Smooth muscle cell of the brain vasculature (primary cell): ENCODE measurements at regions not wholly inside any gene's neighbourhood (a gene's known extent, or its start where the extent isn't known, plus 50 kb on each side); places are given as distances from the start of the nearest gene placed in this dataset.

Experiments used
- DNase-seq: peaks from one replicate; pipeline ENCODE4 v3.0.0-alpha.2; 2012; ENCODE audit warnings: low read depth, low spot score

DNA sequence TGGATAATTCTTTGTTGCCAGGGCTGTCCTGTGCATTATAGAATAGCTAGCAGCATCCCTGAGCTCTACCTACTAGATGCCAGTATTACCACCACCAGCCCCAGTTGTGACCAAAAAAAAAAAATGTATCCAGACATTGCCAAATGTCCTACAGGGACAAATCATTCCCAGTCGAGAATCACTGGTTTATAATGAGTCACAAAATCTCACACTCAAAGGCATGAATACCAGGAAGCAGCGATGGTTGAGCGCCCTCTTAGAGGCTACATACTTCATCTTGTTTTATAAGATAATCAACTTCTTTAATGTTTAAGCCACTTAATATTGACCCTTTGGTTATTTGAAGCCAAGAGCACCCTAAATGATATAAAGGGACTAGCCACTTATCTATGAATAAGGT, 297.3 kb downstream of the DHX15 start:
- no peak for DNase-seq

DNA sequence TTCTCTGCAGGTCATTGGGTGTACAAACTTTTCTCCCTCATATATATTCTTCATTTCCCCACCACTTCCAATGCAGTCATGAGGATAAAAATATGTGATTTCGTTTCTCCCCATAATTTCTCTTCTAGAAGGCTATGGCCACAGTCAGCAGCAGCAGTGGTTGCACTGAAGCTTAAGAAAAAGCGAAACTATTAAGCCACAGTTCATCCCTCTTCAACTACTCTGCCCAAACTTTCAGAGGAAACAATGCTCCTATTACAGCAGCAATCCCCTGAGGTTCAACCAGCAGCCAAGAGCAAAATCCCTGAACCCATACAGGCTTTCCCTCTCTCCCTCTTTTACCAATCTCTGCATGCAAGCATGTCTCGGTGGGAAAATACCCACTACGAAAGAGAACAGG, 298.6 kb downstream of the DHX15 start:
- no peak for DNase-seq

DNA sequence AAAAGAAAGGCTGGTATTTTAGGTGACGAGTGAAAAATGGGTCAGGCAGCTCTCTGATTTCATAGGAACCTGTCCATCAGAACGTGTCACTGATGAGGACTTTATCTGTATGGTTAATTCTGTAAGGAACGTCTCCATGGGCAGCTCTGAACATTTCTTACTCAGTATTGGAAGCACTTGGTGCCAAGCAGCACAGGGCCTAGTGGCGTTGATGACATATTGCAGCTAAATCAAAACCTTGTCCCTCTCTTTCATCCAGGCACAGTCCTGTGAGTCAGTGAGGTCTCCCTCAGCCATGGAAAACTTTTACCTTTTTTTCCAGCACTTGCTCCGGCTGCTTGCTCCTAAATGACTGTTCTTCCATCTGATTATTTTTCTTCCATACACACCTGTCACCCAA, 301.9 kb downstream of the DHX15 start:
- DNase-seq, result no peak

DNA sequence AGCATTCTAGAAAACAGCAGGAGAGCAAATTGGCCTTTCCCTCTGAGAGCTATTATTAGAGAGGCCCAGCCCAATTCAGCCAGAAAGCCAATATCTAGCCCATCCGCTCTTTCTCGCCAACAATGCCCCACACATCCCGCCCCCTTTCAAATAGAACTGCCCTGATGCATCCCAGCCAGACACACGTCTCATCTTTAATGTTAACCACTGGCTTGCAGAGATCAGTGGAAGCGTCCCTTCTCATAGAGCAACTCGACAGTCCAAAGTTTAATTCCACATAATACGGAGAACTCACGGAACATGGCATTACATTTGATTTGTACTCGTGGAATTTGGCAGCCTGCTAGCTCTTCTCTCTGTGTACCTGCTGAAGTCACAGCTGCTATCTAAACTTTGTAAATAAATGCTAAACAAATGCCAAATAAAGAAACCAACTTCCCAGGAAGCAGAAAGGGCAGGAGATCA, 304.4 kb downstream of the DHX15 start:
- DNase-seq, result no peak

DNA sequence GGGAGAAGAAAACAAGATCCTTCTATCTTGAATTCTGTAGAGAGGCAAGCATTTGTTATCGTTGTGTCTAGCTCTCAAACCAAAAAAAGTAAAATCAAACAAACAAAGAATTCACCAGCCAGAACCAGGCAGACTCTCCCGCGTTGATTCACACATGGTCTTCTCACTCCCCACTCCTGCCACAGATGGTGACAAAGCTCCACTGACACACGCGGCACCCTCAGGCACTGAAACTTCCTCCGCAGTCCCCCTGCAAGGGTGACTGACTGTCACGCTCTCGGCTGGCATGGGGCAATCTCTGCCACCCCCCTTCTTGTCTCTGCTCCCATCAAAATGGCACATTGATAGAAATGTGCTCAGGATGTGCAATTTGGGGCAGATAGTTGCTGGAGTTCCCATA, 304.9 kb downstream of the DHX15 start:
- DNase-seq, result no peak

DNA sequence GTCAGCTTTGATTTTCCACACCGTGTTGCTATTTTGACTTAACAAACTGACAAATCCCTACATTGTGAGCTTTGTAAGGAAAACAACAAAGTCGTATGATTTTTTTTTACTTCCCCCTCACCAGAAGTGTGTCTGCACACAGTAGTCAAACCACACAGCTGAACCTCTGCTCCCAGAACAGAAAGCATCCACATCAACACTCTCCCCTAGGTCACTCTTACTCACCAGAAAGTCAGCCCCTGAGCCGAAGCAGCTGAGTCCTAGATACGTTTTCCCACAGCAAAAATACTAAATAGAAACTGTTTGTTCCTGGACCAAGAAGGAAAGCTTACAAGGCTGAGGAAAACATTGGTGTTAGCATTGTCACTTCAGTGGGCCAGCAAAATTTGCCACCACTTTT, 305.7 kb downstream of the DHX15 start:
- DNase-seq, result peak; percentile 4

DNA sequence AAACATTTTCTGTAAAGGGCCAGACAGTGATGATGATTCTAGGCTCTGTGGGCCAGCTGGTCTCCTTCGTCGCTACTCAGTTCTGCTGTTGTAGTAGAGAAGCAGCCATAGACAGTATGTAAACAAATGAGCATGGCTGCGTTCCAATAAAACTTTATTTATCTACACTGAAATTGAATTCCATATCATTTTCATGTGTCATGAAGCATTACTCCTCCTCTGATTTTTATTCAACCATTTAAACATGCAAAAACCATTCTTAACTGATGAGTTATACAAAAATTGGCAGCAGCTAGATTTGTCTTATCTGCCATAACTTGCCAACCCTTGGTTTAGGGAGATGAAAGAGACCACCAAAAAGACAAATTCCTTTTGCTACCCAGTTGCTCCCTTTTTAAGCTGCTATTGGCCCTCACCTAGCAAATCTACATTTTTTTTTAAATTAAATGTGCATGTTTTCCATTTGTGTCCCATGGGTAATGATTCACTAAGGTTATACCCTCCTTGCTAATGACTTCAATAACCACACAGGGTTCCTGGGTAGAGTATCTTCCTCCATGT, 309.9 kb downstream of the DHX15 start:
- DNase-seq, result no peak

DNA sequence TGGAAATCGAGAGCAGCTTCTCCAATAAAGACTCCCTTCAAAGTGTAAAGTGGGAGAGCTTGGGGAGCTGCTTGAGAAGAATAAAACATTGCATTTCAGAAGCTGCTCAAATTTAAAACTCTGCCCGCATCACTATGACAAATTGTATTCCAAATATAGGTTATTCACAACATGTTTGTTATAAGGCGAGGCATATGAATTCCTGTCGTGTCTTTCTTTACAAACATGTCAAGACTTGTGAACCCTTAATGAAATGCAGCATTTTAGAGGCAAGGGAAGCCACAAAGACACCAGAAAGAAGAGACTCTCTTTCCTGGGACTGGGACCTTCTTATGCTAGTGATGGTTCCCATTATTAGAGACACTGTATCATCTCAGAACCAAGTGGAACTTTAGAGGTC, 311.2 kb downstream of the DHX15 start:
- DNase-seq, result no peak

DNA sequence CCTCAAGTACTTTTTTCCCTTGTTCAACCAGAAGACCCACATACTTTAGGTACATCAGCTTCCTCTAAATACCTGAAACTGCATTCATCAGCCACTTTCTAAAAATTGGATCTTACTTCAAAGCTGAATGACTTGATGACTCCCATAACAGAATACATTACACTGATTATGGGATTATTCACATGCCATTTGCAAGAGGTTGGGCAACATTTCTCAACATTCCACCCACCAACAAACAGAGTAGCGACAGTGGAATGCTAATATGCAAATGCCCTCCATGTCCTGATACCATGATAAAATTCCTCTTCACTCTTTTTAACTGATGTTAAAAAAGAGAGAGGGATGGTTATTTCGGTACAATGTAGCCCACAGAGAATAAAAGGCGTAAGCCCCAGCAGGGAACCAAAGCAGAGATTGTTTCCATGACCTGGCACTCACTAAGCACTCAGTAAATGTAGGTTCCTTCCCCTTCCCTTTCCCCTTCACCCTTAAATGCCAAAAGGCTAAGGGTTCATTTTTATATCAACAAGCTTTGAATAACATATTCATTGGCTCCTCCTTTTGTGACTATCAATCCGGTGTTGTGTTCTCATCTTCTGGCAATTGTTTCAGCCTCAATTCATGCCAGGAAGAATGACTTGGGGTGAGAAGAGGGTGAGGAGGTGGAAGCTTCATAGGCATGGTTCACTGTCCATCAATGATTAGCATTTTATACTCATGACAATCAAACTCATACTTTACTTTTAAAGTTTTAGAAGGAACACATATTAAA, 317.2 kb downstream of the DHX15 start:
- no peak for DNase-seq

DNA sequence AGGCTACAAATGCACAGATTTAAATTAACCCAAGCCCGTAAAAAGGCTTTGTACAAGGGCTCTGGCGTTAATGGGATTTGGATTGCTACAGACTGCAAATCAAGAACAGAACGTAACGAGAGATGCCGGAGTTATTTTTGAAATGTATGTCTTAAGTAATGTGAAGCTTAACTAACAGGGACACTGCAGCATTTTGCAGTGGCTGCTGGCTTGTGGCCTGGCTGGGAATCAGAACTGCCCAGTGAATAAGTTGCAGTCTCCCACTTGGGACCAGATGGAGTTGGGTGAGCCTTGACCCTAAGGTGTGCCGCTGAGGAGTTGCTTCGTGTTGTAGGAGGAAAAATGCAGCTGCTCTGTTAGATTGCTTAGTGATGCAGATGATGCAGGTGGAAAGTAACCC, 318.4 kb downstream of the DHX15 start:
- DNase-seq, result no peak

DNA sequence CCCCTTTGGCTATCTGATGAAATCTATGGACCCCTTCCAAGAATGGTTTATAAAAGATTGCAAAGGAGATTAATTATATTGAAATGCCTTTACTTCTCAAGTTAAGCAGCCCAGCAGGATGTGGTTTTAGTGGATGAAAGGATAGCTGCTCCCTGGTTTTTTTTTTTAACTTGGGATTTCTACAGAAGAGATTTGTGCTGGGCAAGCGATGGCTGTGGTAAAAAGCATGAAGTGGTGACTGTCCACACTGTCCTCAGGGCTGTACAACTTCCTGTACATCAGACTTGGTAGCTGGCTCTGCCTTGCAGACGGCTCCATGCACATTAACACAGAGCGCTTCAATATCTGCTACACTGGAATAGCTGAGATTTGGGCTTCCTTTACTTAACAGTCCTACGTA, 321.7 kb downstream of the DHX15 start:
- DNase-seq, result no peak

DNA sequence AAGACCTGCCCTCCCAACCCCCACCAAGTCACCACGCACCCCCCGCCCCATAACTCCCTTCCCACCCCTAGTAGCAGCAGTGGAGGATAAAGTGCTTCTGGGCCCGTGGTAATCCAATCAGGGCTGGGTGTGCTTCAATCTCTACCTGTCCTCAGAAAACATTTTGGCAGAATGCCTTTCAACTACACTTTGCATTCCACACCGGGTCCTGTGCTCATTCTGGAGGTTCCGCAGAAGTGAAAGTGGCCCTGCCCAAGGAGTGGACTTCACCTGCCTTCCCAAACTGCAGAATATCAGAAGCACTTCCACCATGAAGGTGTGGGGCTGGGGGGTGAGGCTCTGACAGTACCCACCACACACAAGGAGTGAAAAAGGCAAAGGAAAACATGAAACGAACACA, 322.3 kb downstream of the DHX15 start:
- DNase-seq, result no peak

DNA sequence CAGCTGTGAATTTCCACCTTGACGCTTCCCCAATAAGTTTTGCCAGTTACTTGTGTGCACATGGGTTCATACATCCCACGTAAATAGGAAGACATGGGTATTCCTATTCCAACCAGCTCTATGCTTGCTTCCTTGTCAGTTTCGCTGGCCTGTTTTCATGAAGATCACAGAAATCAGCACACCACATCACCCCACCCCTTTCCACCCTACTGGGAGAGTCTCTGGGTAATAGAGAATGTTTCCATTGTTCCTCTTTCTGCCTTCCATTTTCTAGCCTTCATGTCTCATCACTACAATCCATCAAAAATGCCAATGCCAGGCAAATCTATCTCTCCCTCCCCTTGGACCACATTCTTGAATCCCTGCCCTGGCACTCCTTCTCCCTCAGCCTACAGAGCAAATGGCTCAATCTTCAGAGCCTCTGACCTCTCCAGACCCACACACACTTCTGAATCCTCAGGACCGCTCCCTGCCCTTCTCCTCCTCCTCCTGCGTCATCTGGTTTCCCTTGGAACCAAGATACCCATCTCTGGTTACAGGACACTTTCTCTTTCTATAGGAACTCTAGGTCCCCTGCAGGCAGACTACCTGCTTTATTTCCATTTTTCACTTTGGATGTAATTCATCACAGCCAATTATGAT, 323.3 kb downstream of the DHX15 start:
- DNase-seq, result no peak

DNA sequence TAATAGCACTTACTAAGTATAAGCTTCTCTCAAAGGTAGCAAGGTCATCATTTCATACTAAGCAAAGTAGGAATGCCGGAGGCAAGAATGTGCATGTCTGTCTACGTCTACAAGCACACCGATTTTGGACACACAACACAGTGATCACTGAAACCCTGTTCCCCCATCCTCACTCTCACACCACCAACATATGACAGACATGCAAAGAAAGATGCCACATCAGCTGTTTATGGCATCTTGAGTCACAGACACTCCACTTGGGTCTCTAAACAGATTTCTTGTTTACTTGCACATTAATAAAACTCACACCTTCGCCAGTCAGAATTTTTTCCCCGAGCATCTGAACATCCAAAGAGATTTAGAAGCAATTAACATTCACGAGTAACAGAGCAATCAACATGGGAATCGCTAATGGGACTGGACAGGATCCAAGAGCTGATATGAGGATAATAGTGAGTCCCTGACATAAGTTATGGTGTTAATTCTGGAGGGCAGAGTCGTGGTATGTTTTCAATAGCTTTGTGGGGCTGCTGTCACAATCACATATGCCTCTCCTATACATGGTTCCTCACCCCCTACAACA, 324.1 kb downstream of the DHX15 start:
- DNase-seq, result no peak

DNA sequence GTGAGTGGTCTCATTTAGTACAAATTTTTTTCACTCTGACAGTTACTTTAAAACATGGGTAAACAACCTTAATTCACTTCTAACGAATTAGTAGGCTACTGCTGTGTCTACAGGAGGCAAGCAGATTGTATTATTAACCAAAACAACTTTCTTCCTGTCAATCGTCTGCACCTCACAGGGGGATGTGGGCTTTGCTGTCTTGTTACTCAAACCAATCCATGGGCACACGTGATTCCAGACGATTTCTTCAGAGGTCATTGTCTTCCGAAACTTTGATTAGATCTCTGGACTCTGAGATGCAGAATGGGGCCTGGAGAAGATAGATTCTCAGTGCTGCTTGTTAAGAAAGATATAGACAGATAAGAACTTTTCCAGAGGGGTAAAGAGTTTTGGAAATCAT, 327.8 kb downstream of the DHX15 start:
- no peak for DNase-seq

DNA sequence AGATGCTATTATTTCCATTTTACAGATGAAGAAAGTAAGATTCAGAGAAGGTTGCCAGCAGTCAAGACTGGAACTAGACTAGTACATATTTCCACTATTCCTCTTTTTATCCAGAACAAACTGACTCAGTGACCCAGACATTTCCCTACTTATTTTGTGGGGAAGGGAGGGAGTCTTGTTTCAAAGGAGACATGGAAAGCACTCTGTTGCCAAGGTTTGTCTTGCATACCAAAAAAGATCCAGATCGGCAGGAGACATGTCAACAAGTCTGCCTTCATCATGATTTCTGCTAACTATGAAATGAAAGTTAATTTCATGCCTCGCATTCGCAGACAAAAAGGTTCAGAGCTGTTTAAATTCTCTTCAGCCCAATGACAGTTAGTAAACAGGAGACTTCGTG, 328.3 kb downstream of the DHX15 start:
- no peak for DNase-seq

DNA sequence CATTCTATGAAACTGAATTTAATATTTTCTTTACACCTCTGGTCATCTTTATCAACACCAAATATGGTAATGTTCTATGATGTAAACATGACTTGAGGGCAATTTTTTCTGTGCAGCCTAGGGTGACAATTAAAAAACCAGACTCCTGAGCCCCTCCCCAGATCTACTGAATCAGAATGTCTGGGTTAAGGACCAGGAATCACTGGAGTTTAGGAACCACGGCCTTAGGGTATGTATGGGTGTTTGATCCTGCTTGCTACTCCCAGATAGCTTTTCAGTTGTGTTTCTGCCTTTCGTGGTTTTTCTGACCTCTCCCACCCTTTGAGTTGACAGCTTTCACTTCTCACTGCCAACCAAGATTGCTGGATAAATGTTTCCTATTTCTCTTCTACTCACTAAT, 332.2 kb downstream of the DHX15 start:
- DNase-seq, result no peak

DNA sequence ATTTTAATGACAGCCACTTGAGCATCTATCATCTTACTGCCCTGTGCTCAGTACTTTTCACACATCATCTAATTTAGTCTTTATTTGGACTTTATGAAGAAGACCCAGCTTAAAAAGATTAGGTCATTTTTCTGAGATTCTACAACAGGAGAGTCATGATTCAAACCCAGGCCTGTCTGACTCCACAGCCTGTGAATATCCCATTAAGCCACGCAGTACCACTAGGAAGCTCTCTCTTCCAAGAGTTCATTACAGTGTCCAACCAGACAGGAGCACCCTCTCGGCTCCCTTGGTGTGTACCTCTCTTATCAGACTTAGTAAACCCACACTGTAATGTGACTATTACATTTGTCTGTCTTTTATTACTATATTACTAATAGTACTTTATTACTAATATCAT, 332.8 kb downstream of the DHX15 start:
- no peak for DNase-seq

DNA sequence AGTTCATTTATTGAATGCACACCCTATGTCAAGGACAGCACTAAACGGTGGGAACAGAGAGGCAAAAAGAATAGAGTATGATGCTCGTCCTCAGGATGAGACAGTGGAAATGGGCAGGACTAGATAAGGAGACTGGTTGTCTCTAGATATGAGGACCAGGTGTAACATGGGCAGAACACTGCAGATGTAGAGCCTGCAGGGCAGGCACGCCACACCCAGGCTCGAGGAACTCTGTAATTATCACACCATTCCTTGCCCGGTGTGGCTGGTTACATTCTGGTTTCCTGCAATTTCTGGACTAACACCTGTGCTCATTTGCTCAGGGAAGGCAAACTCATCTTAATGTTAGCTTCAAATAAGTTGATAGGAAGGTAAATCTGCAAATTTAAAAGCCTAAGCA, 334.4 kb downstream of the DHX15 start:
- DNase-seq, result no peak

DNA sequence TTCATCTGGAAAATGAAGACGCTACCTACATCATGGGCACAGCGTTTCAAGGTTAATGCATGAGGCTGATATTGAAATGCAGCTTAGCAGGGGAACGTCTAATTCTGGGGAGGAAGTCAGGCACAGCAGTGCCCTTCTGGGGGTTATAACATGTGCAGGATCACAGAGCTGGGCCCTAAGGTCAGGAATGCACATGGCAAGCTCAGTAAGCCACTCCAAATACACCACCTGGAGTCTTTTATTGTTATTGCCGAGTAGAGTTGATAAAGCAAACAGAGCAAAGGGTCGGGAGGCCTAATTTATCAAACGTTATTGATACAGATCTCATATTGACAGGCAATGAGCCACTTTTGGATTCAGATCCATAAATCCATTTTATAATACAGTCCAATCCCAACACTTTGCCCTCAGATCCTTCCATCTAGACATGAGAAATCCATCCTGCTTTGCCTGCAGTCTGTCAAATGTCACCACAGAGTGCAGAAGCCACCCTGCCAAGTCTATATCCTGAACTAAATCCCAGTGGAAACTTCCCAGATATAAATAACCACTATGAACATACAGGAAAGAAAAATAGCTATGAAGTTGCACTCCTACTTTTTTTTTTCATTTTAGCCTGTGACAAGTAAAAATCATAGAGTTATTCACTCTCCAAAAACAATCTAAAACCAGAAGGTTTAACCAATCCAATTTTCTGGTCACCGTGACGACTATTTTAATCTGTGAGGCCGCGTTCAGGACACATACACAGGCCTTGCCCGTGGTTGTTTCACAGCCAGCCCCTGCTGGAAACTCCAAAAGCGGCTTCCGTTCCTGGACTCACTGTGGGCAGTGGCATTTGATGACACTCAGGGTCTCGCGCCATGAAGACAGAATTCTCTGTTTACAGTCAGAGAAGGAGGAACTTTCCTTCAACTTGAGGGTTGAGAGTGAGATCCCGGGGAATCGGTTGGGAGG, 335.4 kb downstream of the DHX15 start:
- no peak for DNase-seq

DNA sequence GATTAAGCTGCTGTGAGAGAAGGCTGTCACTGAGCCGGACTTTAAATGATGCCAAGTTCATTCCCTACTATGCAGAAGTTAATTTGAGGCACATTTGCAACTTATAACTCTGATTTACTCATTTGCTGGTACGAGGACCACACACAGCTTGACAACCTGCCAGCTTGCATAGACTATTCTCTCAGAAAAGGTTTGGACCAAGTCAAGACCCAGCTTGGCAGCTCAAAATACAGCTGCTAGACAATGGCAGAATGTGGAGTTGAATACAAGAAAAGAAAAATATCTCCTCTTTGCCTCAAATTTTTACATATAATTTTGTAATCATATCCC, 338.9 kb downstream of the DHX15 start:
- DNase-seq, result no peak
